Ishikawa (cell line): ENCODE measurements at regions not wholly inside any gene's neighbourhood (a gene's known extent, or its start where the extent isn't known, plus 50 kb on each side); places are given as distances from the start of the nearest gene placed in this dataset.

Source experiments
- CEBPB ChIP-seq: IDR thresholded peaks from 2 replicates; pipeline ENCODE4 v1.6.1; 2012
- CREB1 ChIP-seq: IDR thresholded peaks from 2 replicates; pipeline ENCODE4 v1.6.1; 2012; ENCODE audit warnings: low read depth
- EGR1 ChIP-seq: IDR thresholded peaks from 2 replicates; pipeline ENCODE4 v1.6.1; 2012
- EP300 ChIP-seq: IDR thresholded peaks from 2 replicates; pipeline ENCODE4 v1.6.1; 2012; ENCODE audit warnings: borderline replicate concordance
- FOXM1 ChIP-seq: IDR thresholded peaks from 2 replicates; pipeline ENCODE4 v1.6.1; 2012; ENCODE audit warnings: low read depth, borderline replicate concordance
- NFIC ChIP-seq: IDR thresholded peaks from 2 replicates; pipeline ENCODE4 v1.6.1; 2012
- RAD21 ChIP-seq: IDR thresholded peaks from 2 replicates; pipeline ENCODE4 v1.6.1; 2012; ENCODE audit warnings: low read depth
- TAF1 ChIP-seq: IDR thresholded peaks from 2 replicates; pipeline ENCODE4 v1.6.1; 2012; ENCODE audit warnings: low read depth, mild to moderate bottlenecking
- TCF12 ChIP-seq: IDR thresholded peaks from 2 replicates; pipeline ENCODE4 v1.6.1; 2012; ENCODE audit warnings: low read depth
- TEAD4 ChIP-seq: IDR thresholded peaks from 2 replicates; pipeline ENCODE4 v1.6.1; 2012
- YY1 ChIP-seq: IDR thresholded peaks from 2 replicates; pipeline ENCODE4 v1.6.1; 2012; ENCODE audit warnings: low read depth
- ZBTB7A ChIP-seq: IDR thresholded peaks from 2 replicates; pipeline ENCODE4 v1.6.1; 2012; ENCODE audit warnings: low read depth
- TF ChIP-seq, protein P1 (sequence below): IDR thresholded peaks from 2 replicates; pipeline ENCODE4 v1.6.1; 2012
- TF ChIP-seq, protein P2 (sequence below): IDR thresholded peaks from 2 replicates; pipeline ENCODE4 v1.6.1; 2012; ENCODE audit warnings: low read depth, mild to moderate bottlenecking
- TF ChIP-seq, protein P3 (sequence below): IDR thresholded peaks from 2 replicates; pipeline ENCODE4 v1.6.1; 2012

DNA sequence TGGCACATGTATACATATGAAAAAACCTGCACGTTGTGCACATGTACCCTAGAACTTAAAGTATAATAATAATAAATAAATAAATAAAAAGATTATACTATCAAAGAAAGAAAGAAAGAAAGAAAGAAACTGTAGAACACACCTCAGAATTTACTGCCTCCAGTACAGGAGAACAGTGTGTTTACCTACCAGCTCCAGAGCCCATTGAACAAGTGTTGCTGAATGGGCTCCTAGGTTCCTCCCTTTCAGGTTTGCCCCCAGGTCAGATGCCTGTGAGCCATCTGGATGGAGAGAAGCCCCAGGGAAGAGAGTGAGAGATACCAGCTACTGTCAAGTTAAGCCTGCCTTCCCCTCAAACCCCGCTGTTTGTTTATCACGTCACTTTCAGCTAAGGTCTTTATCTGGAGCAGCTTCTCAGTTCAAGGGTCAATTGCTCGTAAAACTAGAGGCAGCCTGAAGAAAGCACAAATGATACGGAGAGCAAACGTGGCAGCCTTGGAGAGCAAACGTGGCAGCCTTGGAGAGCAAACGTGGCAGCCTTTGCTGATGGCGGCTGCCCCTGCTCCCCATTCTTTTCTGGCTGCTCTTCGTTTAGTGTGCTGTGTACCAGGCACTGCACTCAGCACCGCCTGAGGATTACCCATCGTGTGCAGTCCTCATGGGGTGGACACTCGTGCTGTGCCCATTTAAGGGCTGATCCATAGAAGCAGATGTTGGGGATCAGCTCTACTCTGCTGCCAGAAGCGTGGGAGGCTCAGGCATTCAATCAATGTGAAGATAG lies 111.7 kb downstream of the ADAMTS15 start:
- TF ChIP-seq TCF12, result no peak
- TF ChIP-seq, protein P1, sequence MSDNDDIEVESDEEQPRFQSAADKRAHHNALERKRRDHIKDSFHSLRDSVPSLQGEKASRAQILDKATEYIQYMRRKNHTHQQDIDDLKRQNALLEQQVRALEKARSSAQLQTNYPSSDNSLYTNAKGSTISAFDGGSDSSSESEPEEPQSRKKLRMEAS, result no peak
- TF ChIP-seq, protein P2, sequence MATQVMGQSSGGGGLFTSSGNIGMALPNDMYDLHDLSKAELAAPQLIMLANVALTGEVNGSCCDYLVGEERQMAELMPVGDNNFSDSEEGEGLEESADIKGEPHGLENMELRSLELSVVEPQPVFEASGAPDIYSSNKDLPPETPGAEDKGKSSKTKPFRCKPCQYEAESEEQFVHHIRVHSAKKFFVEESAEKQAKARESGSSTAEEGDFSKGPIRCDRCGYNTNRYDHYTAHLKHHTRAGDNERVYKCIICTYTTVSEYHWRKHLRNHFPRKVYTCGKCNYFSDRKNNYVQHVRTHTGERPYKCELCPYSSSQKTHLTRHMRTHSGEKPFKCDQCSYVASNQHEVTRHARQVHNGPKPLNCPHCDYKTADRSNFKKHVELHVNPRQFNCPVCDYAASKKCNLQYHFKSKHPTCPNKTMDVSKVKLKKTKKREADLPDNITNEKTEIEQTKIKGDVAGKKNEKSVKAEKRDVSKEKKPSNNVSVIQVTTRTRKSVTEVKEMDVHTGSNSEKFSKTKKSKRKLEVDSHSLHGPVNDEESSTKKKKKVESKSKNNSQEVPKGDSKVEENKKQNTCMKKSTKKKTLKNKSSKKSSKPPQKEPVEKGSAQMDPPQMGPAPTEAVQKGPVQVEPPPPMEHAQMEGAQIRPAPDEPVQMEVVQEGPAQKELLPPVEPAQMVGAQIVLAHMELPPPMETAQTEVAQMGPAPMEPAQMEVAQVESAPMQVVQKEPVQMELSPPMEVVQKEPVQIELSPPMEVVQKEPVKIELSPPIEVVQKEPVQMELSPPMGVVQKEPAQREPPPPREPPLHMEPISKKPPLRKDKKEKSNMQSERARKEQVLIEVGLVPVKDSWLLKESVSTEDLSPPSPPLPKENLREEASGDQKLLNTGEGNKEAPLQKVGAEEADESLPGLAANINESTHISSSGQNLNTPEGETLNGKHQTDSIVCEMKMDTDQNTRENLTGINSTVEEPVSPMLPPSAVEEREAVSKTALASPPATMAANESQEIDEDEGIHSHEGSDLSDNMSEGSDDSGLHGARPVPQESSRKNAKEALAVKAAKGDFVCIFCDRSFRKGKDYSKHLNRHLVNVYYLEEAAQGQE, result no peak
- TF ChIP-seq NFIC, result no peak
- TF ChIP-seq EP300, result no peak
- no peak for TF ChIP-seq TEAD4
- TF ChIP-seq FOXM1, result no peak
- TF ChIP-seq, protein P3, sequence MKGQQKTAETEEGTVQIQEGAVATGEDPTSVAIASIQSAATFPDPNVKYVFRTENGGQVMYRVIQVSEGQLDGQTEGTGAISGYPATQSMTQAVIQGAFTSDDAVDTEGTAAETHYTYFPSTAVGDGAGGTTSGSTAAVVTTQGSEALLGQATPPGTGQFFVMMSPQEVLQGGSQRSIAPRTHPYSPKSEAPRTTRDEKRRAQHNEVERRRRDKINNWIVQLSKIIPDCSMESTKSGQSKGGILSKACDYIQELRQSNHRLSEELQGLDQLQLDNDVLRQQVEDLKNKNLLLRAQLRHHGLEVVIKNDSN, result no peak
- no peak for TF ChIP-seq CEBPB
- TF ChIP-seq CREB1, result no peak
- no peak for TF ChIP-seq EGR1
- TF ChIP-seq RAD21, result no peak
- no peak for TF ChIP-seq TAF1
- no peak for TF ChIP-seq ZBTB7A
- no peak for TF ChIP-seq YY1

DNA sequence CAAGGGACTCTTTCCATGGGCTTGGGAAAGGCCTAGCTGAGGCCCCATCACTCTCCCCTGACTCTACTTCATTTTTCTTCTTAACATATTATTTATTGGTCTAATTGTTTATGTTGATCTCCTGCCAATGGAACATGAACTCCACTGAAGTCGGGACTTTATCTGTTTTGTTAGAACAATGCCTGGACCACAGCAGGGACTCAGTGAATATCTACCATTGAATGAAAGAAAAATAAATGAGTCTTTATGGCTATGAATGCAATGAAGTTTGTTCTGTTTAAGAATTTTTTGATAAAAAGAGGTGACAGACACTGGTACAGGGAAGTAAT lies 112.3 kb downstream of the ADAMTS15 start:
- no peak for TF ChIP-seq RAD21
- TF ChIP-seq ZBTB7A, result no peak

DNA sequence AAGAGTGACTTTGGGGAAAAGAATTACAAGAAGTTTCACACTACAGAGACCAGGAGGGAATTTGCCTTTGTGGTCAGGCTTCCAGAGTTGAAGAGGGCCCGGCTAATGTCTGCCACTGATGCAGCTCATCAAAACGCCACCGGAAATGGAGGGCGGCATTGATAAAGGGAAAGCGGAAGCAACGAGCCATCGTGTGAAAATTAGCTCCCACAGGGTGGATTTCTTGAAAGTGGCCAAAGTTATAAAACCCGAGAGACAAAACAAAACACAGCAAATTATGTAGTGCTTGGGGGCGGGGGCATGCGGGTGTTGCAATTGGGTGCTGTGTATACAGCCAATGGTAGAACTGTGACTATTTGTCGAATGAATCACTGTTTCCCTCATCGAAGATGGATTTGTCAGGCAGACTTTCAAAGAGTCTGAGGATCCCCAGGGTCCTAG lies 113.0 kb downstream of the ADAMTS15 start:
- TF ChIP-seq NFIC, result no peak
- no peak for TF ChIP-seq CEBPB
- no peak for TF ChIP-seq RAD21

DNA sequence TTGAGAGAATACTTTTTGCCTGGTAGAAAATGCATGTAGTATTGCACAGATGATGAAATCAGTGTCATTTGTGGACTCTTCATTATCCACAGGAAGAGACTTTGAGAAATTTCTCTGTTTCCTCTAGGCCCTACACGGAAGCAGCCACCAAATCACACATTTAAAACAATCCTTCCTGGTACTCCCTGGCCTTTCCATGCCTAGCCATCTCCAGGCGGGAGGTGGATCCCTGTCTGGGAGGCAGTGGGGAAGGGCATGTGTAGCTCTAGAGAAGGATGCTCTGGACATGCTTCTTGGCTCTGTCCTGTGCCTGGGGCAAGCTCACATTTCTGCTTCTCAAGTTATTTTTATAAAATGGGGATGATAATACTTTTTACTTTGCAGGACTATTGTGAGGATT lies 114.1 kb downstream of the ADAMTS15 start:
- no peak for TF ChIP-seq CREB1

DNA sequence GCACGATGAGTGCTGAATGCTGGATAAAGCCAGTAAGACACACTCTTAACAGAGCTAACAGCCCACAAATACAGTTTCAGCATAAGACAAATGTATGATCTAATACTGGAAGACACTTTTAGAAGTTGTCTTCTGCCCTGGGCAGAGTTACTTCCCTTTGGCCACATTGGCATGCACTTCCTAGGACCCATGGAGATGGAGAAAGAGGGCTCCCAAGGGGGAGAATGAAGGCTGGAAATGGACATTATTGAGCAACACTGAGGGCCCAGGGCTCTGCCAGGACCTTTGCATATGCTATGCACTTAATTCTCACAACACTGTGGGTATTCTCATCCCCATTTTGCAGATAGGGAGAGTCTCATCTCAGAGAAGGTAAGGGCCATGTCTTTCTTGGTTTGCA lies 123.1 kb downstream of the ADAMTS15 start:
- TF ChIP-seq ZBTB7A (no peak), NFIC (no peak), CREB1 (no peak), CEBPB (no peak), TCF12 (no peak), FOXM1 (no peak)
- TF ChIP-seq, protein P1, result no peak
- TF ChIP-seq, protein P3, result no peak
- TF ChIP-seq, protein P2, result no peak

DNA sequence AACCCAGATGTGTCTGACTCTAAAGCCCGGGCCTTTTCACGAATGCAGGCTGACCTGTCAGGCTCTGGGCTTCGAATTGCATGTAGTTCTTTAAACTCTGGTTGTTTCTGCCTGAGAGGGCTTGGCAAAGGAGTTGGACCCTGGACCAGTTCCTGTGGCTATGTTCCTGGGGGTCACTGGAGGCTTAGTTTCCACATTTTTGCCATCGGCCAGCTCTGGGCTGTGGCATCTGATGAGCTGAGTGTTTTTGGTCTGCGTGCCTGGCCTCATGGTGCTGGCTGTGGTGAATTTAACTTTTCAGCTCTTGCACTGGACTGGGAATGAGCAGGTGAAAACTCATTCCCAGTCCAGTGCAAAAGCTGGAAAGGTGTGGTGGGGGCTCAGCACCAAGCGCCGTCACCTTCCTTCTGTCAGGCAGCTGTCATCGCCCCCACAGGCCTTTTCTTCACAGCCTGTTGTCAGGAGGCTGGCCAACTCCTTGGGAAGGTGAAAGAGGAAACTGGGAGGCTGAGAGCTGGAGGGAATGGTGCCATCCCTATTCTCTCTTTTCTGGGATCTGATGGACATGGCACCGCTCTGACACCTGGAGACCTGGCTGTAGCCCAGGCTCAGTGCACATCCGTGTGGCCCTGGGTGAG lies 123.6 kb downstream of the ADAMTS15 start:
- TF ChIP-seq CREB1 (no peak), YY1 (no peak), CEBPB (no peak), TEAD4 (no peak), RAD21 (no peak), EP300 (no peak), TCF12 (no peak), FOXM1 (no peak)
- TF ChIP-seq, protein P2, result no peak
- TF ChIP-seq, protein P1, result no peak
